22Rv1 (cell line): ENCODE measurements at regions not wholly inside any gene's neighbourhood (a gene's known extent, or its start where the extent isn't known, plus 50 kb on each side); places are given as distances from the start of the nearest gene placed in this dataset.
A peak's percentile ranks its signal among the peaks of the same experiment; 100 is the strongest.

Source experiments
- H3K27ac ChIP-seq: fragments of 450-650 bp; 2 replicates; pipeline ENCODE4 v1.5.1; 2017
- CTCF ChIP-seq: fragments of 450-650 bp; IDR thresholded peaks from 2 replicates; pipeline ENCODE4 v1.5.1; 2017; ENCODE audit warnings: mild to moderate bottlenecking
- ZFX ChIP-seq: fragments of 450-650 bp; IDR thresholded peaks from 2 replicates; pipeline ENCODE4 v1.6.1; 2017; ENCODE audit warnings: antibody characterized with exemption, borderline replicate concordance

GRCh38 chr3:170700054-170700404 is 114.2 kb upstream of the SLC7A14 start:
- H3K27ac ChIP-seq = no peak overlapping the region
- no peak for TF ChIP-seq CTCF
- no peak for TF ChIP-seq ZFX

DNA sequence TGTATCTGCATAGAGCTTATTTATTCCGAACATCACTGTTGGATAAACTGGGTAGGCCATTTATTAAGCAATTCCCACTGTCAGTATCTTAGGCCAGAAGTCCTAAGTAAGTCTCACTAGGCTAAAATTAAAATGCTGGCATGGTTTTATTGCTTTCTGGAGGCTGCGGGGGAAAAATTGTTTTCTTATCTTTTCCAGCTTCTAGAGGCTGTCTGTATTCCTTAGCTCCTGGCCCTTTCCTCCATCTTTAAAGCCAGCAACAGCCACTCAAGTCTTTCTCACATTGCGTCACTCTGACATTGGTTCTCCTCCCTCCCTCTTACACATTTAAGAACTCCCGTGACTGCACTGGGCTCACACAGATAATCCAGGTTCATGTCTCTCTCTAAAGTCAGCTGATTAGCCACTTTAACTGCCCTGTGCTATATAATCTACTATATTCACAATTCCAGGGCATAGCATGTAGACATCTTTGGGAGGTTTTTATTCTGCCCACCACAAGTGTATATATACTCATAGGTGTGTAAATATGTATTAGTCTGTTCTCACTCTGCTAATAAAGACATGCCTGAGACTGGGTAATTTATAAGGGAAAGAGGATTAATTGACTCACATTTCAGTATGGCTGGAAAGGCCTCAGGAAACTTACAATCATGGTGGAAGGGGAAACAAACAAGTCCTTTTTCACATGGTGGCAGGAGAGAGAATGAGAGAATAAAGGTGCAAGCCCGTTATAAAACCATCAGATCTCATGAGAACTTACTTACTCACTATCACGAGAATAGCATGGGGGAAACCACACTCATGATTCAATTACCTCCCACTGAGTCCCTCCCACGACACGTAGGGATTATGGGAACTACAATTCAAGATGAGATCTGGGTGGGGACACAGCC is 113.5 kb upstream of the SLC7A14 start:
- TF ChIP-seq ZFX = no peak
- TF ChIP-seq CTCF = no peak

GRCh38 chr3:170697908-170698307 is 112.0 kb upstream of the SLC7A14 start:
- no peak overlapping the region for H3K27ac ChIP-seq
- TF ChIP-seq CTCF (no peak), ZFX (no peak)

More for the DNA sequence above, 113.5 kb upstream of the SLC7A14 start:
- H3K27ac ChIP-seq = no peak overlapping the region

DNA sequence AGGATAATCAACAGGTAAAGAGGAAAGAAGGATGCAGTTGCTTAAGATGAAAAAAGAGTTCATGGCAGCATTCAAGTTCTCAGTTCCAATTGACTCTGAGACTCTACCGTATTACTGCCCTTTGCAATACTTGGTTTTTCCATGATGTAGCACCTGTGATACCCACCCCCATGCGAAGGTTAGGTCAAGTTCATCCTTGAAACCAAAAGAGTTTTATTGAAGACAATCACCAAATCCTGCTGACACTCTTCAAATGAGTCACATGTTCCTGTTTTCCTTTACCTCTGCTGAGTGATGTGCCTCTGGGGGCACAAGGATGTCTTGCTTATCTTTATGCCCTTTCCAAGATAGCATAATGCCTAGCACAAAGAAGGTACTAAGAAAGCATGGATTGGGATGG is 111.3 kb upstream of the SLC7A14 start:
- TF ChIP-seq ZFX = no peak
- TF ChIP-seq CTCF = no peak
- H3K27ac ChIP-seq = no peak overlapping the region

DNA sequence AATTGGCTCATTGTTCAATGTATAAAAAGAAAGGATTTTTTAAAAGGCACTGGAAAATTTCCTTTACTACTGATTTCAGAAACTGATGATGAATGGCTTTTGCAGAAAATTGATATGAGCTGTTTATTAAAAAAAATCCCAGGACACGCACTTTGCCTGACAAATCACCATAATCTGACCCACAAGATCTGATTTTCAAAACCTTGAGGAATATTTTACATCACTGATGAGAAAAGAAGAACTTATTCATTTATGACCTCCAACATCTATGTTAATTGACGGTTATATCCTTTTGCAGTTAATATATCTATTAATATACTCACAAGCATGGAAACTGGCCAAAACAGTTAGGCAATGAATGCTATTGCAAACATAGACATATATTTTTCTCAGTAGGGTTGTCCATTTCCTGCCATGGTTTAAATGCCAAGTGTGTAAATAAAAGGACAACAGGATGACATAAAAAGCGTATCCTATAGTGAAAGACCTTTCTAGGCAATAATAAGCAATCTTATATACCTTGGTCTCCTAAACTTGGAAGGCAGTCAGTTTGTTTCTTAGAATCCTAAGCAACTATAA is 109.7 kb upstream of the SLC7A14 start:
- TF ChIP-seq CTCF (no peak), ZFX (no peak)
- H3K27ac ChIP-seq = no peak overlapping the region

DNA sequence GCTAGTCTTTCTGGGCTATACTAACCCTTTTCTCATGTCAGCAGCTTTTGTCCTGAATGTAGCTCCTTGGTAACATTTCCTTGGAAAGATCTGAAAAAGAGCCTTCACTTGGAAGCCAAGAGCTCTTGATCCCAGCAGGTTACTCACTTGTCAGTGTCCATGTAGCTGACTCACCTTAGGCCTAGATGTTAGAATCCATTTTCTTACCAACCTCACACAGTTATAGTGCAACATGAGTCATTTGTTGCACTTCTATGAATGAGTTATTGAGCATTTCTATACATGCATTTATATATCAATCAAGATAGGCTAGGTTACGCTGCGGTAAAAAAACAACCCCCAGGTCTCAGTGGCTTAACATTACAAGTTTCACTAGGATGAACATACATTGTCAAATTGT is 106.8 kb upstream of the SLC7A14 start:
- TF ChIP-seq ZFX (no peak), CTCF (no peak)
- no peak overlapping the region for H3K27ac ChIP-seq

DNA sequence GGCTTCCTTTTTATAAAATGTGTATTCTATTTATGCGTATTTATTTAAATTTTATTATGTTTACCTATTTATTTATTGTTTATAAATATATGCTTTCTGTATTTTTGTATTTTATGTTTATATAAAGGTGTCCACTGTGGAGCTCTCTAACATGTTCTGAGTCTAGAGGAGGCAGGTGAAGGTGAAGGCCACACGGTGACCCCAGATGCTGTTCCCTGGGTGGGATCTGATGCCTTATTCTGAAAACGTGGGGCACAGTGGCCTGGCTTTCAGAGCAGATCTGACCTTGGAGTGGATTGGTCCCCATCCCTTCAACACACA is 104.7 kb upstream of the SLC7A14 start:
- TF ChIP-seq CTCF = peak; percentile 54
- no peak for TF ChIP-seq ZFX

More for the DNA sequence above, 104.7 kb upstream of the SLC7A14 start:
- no peak overlapping the region for H3K27ac ChIP-seq
